ENCODE measurements at regions not wholly inside any gene's neighbourhood (a gene's known extent, or its start where the extent isn't known, plus 50 kb on each side); places are given as distances from the start of the nearest gene placed in this dataset.
"Not testable (repeated sequence)": the region's sequence is repeated elsewhere in the genome, so short reads cannot be mapped to it uniquely, and the experiment has no call there.

- no peak for DNase-seq (ENCODE audit: low read depth)
These were observed 780.0 kb downstream of the SORCS1 start for GRCh38 chr10:106384496-106384895.

GRCh38 chr10:106380706-106381105 lies 783.8 kb downstream of the SORCS1 start:
- no peak for DNase-seq (ENCODE audit: low read depth)

GRCh38 chr10:106378251-106378650 lies 786.3 kb downstream of the SORCS1 start:
- no peak for DNase-seq (ENCODE audit: low read depth)

GRCh38 chr10:106370751-106371150 lies 793.8 kb downstream of the SORCS1 start:
- DNase-seq (ENCODE audit: low read depth), result no peak

- peak; percentile 3 for DNase-seq (ENCODE audit: low read depth)
These were observed 803.6 kb downstream of the SORCS1 start for GRCh38 chr10:106360870-106361269.

GRCh38 chr10:106355450-106355849 lies 809.1 kb downstream of the SORCS1 start:
- DNase-seq (ENCODE audit: low read depth), result no peak

- DNase-seq (ENCODE audit: low read depth), result no peak
These were observed 815.6 kb downstream of the SORCS1 start for GRCh38 chr10:106348933-106349332.

GRCh38 chr10:106347547-106347946 lies 817.0 kb downstream of the SORCS1 start:
- no peak for DNase-seq (ENCODE audit: low read depth)

- not testable (repeated sequence) for DNase-seq (ENCODE audit: low read depth)
These were observed 821.0 kb downstream of the SORCS1 start for GRCh38 chr10:106343539-106343938.

GRCh38 chr10:106341356-106341755 lies 823.1 kb downstream of the SORCS1 start:
- DNase-seq (ENCODE audit: low read depth), result no peak

GRCh38 chr10:106338486-106338885 lies 826.0 kb downstream of the SORCS1 start:
- no peak for DNase-seq (ENCODE audit: low read depth)

- no peak for DNase-seq (ENCODE audit: low read depth)
These were observed 827.6 kb downstream of the SORCS1 start for GRCh38 chr10:106336874-106337273.

- DNase-seq (ENCODE audit: low read depth), result no peak
These were observed 836.8 kb downstream of the SORCS1 start for GRCh38 chr10:106327747-106328146.

GRCh38 chr10:106320876-106321275 lies 843.6 kb downstream of the SORCS1 start:
- DNase-seq (ENCODE audit: low read depth), result no peak

- DNase-seq (ENCODE audit: low read depth), result no peak
These were observed 844.4 kb downstream of the SORCS1 start for GRCh38 chr10:106320078-106320477.

- DNase-seq (ENCODE audit: low read depth), result no peak
These were observed 847.0 kb downstream of the SORCS1 start for GRCh38 chr10:106317554-106317953.

- DNase-seq (ENCODE audit: low read depth), result no peak
These were observed 851.5 kb downstream of the SORCS1 start for GRCh38 chr10:106313041-106313440.

GRCh38 chr10:106312087-106312486 lies 852.4 kb downstream of the SORCS1 start:
- no peak for DNase-seq (ENCODE audit: low read depth)

GRCh38 chr10:106311590-106311989 lies 852.9 kb downstream of the SORCS1 start:
- DNase-seq (ENCODE audit: low read depth), result no peak

GRCh38 chr10:106310596-106310995 lies 853.9 kb downstream of the SORCS1 start:
- no peak for DNase-seq (ENCODE audit: low read depth)

- DNase-seq (ENCODE audit: low read depth), result no peak
These were observed 855.1 kb downstream of the SORCS1 start for GRCh38 chr10:106309376-106309775.

- no peak for DNase-seq (ENCODE audit: low read depth)
These were observed 856.2 kb downstream of the SORCS1 start for GRCh38 chr10:106308284-106308683.

GRCh38 chr10:106304056-106304455 lies 860.5 kb downstream of the SORCS1 start:
- DNase-seq (ENCODE audit: low read depth), result no peak

- no peak for DNase-seq (ENCODE audit: low read depth)
These were observed 861.5 kb downstream of the SORCS1 start for GRCh38 chr10:106302961-106303360.

GRCh38 chr10:106301146-106301545 lies 863.4 kb downstream of the SORCS1 start:
- DNase-seq (ENCODE audit: low read depth), result no peak

Data from renal cortical epithelial cell (primary cell).